NCI-H187 (cell line): ENCODE measurements at regions not wholly inside any gene's neighbourhood (a gene's known extent, or its start where the extent isn't known, plus 50 kb on each side); places are given as distances from the start of the nearest gene placed in this dataset.

ENCODE experiments used
- DNase-seq, 2 experiments: peaks; one replicate each; lab custom pipeline; 2025; lab: John Stamatoyannopoulos, UW

DNA sequence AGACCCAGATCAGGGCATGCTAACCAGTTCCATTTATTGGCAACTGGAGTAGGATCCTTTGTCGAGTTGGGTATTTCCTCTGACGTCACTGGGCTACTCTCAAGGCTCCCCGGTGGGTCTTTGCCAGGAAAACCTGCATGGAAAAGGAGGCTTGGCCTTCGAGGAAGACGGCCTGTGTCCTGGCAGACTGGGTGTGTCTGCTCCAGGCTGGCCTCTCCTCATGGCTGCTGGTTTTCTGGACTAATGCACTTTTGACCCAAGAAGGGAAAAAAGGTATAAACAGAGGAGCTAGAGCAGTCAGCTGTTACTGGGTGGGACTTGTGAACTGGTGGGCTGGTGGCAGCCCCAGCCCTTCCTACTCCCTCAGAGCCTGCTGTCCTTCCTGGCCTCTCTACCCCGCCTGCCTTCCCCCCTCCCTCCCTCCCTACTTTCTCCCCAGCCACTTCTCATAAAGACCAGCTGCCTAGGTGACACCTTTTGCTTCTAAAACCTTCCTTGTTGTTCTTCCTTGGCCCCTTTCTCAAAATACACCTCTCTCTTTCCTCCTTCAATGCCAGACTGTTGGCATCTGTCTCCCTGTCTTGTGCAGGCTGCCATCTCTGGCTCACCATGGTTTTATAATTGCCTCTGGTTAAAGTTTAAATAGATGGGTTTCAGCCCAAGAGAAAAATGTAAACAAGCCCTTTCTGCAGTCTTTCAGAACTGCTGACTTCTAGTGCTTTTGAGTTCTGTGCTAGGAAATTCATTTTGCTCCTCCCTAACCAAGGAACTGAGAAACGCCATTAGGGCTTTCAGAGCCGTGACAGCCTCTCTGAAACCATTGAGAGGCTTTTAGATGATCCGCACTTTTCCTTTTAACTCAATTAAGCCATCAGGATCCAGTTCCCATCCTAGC, 101.8 kb upstream of the MKLN1 start:
- peak; percentile 78 to 87 for DNase-seq

- DNase-seq = no peak
These were observed 101.2 kb upstream of the MKLN1 start for GRCh38 chr7:131226514-131226865.

DNA sequence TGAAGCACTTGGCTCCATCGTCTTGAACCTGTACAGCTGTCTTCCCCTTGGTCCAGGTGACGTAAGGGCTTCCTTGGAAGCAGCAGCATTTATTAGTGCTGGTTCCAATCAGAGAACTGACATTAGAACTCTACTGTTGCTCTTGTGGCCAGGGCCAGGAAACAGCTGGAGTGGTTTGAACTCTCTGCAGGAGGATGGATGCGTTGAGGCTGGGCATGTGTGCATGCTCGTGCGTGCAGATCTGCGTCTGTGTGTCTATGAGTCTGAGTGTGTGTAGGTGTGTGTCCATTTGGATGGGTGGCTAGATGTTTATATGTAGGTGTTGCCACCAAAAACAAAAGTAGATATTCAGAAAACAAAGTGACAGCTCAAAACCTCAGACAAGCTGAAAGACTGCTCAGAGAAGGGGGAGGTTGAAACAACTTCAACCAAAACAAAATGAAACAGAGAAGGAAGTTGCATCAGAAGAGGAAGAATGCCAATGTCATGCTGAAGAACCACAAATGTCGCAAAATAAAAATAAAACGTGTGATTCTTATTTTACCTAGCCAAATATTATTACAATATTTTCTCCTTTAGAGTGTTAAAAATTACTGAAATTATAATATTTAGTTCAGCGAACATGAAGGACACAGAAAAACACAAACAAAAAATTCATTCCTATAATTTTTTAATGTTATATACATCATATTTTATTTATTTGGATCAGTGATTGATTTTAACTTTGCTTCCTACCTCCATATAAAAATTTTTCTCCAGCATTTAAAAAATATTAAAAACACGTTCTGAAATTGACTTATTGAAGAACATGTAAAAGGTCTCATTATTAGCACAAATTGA, 96.1 kb upstream of the MKLN1 start:
- DNase-seq = no peak

DNA sequence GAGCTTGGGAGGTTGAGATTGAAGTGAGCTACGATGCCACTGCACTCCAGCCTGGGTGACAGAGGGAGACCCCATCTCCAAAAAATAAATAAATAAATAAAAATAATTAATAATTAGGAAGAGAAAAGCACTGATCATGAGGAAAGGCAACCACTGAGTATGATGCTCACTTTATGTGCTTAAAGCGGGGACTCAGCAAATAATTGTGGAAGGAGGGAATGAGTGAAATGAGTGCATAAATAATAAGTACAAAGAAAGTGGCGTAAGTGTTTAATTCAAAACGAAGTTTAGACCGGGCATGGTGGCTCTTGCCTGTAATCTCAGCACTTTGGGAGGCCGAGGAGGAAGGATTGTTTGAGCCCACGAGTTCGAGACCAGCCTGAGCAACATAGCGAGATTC, 94.9 kb upstream of the MKLN1 start:
- DNase-seq = no peak

DNA sequence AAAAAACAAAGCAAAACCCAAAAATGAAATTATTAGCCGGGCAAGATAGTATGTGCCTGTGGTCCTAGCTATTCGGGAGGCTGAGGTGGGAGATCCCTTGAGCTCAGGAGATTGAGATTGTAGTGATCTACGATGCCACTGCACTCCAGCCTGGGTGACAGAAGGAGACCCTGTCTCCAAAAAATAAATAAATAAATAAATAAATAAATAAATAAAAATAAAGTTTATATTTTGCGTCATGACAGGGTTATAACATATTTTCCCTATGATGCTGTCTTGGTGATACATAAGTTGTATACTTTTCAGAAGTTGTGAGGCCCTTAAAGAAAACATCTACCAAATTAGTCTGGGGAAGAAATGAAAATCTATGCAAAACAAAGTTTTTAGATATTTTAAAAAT, 94.5 kb upstream of the MKLN1 start:
- DNase-seq = no peak

DNA sequence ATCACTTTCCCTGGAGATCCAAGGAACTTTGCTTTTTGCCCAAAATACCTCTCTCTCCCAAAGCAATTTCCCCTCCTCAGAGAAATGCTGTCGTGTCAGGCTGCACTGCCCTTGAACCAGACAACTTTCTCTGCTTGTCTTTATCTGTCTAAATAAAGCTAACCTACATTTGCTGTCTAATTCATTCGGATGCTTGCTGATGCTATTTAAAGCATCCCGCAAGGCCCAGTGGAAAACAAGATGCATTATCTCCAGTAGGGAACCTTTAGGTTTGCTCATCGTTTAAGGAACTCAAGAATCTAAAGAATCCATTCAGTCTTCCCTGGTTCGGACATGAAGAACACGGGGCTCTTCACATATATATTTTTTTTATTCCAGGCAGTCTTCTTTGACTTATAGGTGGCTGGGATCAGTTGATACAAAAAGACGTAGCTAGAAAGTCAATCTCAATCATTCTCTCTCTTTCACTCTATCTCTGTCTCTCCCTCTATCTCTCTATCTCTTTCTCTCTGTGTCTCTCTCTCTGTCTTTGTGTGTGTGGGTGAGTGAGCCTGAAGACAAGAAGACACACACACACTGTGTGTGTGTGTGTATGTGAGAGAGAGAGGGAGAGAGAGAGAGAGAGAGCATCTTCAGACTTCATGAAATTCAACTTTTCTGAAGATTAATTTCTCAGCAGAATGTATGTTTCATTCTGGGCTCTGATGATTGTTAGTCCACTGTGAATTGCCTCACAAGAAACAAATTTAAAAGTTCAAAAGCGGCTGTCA, 92.8 kb upstream of the MKLN1 start:
- no peak for DNase-seq

GRCh38 chr7:131235489-131236317, 92.0 kb upstream of the MKLN1 start:
- DNase-seq = no peak

DNA sequence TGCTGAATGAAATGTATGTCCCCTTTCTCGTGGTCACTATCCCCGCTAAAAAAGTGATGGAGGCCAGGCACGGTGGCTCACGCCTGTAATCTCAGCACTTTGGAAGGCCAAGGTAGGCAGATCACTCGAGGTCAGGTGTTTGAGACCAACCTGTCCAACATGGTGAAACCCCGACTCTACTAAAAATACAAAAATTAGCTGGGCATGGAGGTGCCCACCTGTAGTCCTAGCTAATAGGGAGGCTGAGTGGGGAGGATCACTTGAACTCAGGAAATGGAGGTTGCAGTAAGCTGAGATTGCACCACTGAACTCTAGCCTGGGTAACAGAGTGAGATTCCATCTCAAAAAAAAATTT, 91.4 kb upstream of the MKLN1 start:
- DNase-seq = no peak

DNA sequence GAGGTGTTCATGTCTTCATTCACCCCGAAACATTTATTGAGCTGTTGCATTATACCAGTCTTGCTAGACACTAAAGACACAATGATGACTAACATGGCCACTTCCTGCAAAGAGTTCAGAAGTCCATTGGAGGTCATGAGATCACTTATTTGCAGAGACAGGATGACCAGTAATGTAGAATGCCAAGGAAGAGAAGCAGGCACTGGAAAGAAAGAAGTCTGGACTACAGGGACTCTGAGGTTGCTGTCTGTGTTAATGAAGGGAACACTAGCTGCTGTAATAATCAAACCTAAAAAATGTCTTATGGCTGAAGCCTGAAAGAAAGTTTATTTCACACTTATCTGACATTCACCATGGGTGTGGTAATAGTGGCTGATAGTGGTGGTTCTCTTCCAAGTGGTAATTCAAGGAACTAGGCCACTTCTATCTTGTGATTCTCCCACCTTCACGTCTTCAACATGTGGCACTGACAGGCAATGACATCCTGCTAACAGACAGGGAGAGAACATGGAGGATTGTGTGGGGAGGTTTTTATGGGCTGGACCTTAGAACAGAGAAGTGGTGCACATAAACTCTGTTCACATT, 89.2 kb upstream of the MKLN1 start:
- DNase-seq = no peak

DNA sequence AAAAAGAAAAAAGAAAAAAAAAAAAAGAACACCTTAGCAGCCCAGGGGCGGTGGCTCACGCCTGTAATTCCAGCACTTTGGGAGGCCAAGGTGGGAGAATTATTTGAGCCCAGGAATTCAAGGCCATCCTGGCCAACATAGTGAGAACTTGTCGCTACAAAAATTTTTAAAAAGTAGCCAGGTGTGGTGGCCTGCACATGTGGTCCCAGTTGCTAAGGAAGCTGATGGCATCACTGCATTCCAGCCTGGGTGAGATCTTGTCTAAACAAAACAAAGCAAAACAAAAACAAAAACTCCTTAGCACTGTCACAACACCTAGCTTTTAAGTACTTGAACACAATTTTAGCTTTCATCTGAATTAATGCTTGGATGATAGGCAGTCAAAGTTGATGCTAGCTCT, 86.3 kb upstream of the MKLN1 start:
- no peak for DNase-seq

DNA sequence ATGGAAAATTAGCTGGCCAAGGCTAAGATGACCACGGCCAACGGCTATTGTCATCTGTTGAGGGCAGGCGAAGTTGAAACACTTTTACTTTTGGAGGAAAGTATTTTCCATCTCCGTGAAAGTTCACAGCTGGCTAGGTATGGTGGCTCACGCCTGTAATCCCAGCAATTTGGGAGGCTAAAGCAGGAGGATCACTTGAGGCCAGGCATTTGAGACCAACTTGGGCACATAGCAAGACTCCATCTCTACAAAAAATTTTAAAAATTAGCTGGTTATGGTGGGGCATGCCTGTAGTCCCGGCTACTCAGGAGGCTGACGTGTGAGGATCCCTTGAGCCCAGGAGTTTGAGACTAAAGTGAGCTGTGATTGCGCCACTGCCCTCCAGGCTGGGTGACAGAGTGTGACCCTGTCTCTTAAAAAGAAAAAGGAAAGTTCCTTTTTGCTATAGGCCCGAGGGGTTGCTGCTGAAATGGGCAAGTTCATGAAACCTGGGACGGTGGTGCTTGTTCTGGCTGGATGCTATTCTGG, 85.5 kb upstream of the MKLN1 start:
- DNase-seq = no peak

DNA sequence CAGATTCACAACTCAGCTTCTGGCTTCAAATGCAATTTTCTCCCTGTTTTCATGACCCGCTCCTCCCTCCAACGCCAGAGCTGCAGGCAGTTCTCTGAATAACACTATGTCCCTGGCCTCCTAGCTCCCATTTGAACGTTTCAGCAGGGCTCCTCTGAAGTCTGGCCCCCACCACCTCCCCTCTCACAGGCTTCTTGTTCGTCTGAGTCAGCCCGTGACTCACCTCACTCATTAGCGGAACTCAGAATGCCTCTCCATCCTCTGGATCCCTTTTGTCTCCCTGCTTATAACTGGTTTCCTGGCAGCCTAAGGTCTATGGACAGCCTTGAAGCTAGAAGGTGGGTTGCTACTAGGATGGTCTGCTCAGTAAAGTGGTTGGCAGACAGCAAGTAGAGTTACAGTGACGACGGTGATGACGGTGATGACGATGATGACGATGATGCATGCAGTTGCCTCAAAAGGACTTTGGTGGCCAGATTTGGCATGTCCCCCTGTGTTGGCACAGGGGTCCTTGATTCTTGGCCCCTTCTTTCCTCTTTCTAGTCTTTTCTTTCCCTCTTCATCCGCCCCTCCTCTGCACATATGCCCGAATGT, 83.3 kb upstream of the MKLN1 start:
- no peak for DNase-seq

GRCh38 chr7:131249003-131249402, 78.7 kb upstream of the MKLN1 start:
- no peak for DNase-seq

DNA sequence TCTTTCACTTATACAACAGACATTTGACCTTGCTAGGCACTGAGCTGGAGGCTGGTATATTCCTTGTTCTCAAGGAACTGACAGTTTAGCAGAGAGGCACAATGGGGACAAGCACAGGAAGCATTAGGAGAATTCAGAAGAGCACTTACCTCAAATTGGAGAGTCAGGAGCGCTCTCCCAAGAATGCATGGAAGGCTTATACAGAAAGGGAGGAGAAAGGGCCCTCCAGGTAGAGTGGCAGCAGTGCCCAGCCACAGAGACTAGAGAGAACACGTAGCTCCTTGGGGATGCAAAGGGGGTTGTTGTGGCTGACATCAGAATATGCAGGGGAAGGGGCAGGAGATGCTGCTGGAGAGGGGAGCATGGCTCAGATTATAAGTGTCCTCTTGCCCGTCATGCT, 78.2 kb upstream of the MKLN1 start:
- DNase-seq = no peak

GRCh38 chr7:131250331-131250730, 77.3 kb upstream of the MKLN1 start:
- DNase-seq = no peak

DNA sequence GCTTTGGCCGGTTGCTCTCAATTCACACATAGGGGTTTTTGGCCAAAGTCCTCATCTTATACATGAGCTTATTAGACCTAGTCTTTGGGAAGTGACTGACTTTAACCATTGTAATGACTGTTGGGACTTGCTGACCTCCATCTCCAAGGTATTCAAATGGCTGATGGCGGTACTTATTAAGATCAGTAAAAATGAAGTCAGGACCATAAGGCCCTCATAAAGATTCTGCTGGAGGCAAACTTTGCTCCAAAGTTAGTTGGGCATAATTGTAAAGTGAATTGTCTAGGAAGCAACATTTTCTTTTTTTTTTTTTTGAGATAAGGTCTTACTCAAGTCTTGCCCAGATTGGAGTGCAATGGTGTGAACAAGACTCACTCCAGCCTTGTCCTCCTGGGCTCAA, 76.3 kb upstream of the MKLN1 start:
- DNase-seq = no peak

- no peak for DNase-seq
These were observed 74.7 kb upstream of the MKLN1 start for GRCh38 chr7:131252976-131253375.

DNA sequence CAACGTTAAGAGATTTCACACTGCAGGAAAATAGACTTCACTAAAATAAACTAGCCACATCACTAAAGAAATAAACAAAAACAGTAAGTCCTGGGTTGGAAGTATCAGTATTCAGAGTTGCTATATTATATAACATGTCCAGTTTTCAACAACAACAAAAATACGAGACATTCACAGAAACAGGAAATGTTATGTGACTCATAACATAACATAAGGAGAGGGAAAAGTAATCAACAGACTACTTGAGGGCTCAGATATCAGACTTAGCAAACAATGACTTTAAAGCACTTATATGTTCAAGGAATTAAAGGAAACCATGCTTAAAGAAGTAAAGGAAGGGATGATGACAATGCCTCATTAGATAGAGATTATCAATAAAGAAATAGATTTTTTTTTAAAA, 73.5 kb upstream of the MKLN1 start:
- DNase-seq = no peak

DNA sequence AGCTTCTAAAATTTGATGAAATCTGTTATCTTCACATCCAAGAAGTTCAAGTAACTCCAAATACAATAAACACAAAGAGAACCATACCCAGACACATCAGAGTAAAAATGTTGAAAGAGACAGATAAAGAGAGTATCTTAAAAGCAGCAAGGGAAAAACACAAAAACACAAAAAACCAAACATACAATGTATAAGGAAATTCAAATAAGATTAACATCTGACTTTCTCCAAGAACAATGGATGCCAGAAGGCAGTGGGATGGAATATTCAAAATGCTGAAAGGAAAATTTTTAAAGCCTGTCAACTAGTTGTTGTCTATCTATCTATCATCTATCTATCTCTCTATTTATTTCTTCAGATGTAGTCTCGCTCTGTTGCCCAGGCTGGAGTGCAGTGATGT, 72.4 kb upstream of the MKLN1 start:
- DNase-seq = no peak

- no peak for DNase-seq
These were observed 66.1 kb upstream of the MKLN1 start for GRCh38 chr7:131261476-131261994.

GRCh38 chr7:131265227-131265626, 62.4 kb upstream of the MKLN1 start:
- no peak for DNase-seq
